Spleen (tissue), 11 donors: ENCODE measurements at regions not wholly inside any gene's neighbourhood (a gene's known extent, or its start where the extent isn't known, plus 50 kb on each side); places are given as distances from the start of the nearest gene placed in this dataset.

Source experiments
- DNase-seq: peaks from one replicate; pipeline ENCODE4 v3.0.0-alpha.2; 2020
- H3K27ac ChIP-seq, 8 donors: fragments of 200-600 bp; sonication (generic) in 7 of 8; 1 replicate in 4 of 8; 2 replicates in 4 of 8; pipeline versions ENCODE4 v1.5.0 to v1.8.0; 2016 to 2021; ENCODE audit warnings: inconsistent platforms in 4 of 8, mild to moderate bottlenecking in 4 of 8, moderate library complexity in 1 of 8
- H3K27me3 ChIP-seq, 7 donors: fragments of 200-600 bp; sonication (generic) in 6 of 7; replicated peaks in 1 of 7; 1 replicate in 4 of 7; 2 replicates in 3 of 7; pipeline versions ENCODE4 v1.5.0 to v1.8.0; 2016 to 2021; ENCODE audit warnings: inconsistent platforms in 3 of 7, mild to moderate bottlenecking in 1 of 7
- H3K36me3 ChIP-seq, 6 donors: fragments of 200-600 bp; sonication (generic) in 5 of 6; 1 replicate in 4 of 6; 2 replicates in 2 of 6; pipeline versions ENCODE4 v1.5.0 to v1.8.0; 2016 to 2021; ENCODE audit warnings: inconsistent platforms in 2 of 6
- H3K4me1 ChIP-seq, 6 donors: fragments of 200-600 bp; sonication (generic) in 5 of 6; 1 replicate in 3 of 6; 2 replicates in 3 of 6; pipeline versions ENCODE4 v1.5.0 to v1.8.0; 2016 to 2021; ENCODE audit warnings: inconsistent platforms in 3 of 6
- H3K4me3 ChIP-seq, 8 donors: fragments of 200-600 bp; sonication (generic) in 7 of 8; 1 replicate in 4 of 8; 2 replicates in 4 of 8; pipeline versions ENCODE4 v1.5.0 to v1.8.0; 2016 to 2021; ENCODE audit warnings: inconsistent platforms in 4 of 8, mild to moderate bottlenecking in 4 of 8, moderate library complexity in 2 of 8
- H3K9me3 ChIP-seq, 8 donors: fragments of 200-600 bp; sonication (generic) in 7 of 8; 1 replicate in 4 of 8; 2 replicates in 4 of 8; pipeline versions ENCODE4 v1.5.0 to v1.8.0; 2016 to 2021; ENCODE audit warnings: inconsistent platforms in 4 of 8
- CTCF ChIP-seq, 11 experiments: fragments of 200-600 bp in 7 of 11; fragments of 450-650 bp in 4 of 11; sonication (generic) in 4 of 11; IDR thresholded peaks in 8 of 11; conservative IDR thresholded peaks in 3 of 11; 1 replicate in 7 of 11; 2 replicates in 4 of 11; pipeline versions ENCODE4 v1.4.0 to v1.8.0; 2016 to 2021; ENCODE audit warnings: antibody characterized with exemption in 11 of 11, inconsistent platforms in 4 of 11, mild to moderate bottlenecking in 1 of 11
- POLR2A ChIP-seq, 3 donors: fragments of 450-650 bp; IDR thresholded peaks; one replicate each; pipeline ENCODE4 v1.5.1; 2017; ENCODE audit warnings: antibody characterized with exemption in 3 of 3, mild to moderate bottlenecking in 1 of 3
- POLR2AphosphoS5 ChIP-seq, 3 donors: sonication (generic); formaldehyde crosslinking; IDR thresholded peaks; one replicate each; pipeline ENCODE4 v1.5.1; 2017; ENCODE audit warnings: antibody characterized with exemption in 3 of 3
- WGBS, 5 donors: extraction: QIAGEN DNeasy Blood & Tissue Kit in 3 of 5; methylation state at CpG; one replicate each; pipeline versions ENCODE4 v1.1.5 to v1.1.7; 2013 to 2018; 5-methylcytosine and 5-hydroxymethylcytosine counted together
- intact Hi-C: fragments of 100-400 bp; cut with DNase I; formaldehyde crosslinking; loops from one replicate; pipeline ENCODE4 v1.15.0; 2023; ENCODE audit warnings: low total_unique reads
- donor health status: healthy with polysubstance abuse.
- donor health status: DM: no; HTN: no; CAD: no; lungs with moderate emphysema.
- donor health status: DM: no; HTN: no; CAD: no.
- donor health status: Bipolar disorder and iron deficiency.
- donor health status: healthy.
- donor health status: DM: no; HTN: no; CAD: no.
- donor health status: DM: yes; HTN: yes; CAD: no.

GRCh38 chr2:144948205-144948855, 428.4 kb upstream of the ZEB2 start:
- Histone ChIP-seq H3K27me3 (no peaks in the 10 kb centered on the region), H3K27ac (no peak overlapping the region), H3K4me3 (no peak overlapping the region), H3K9me3 (no peaks in the 10 kb centered on the region), H3K36me3 (no peaks in the 10 kb centered on the region), H3K4me1 (no peaks in the 10 kb centered on the region)
- WGBS, 5 donors: 69 to 88% (median 87%) methylated on average over 2 of the region's 2 CpGs
- no peak for TF ChIP-seq POLR2AphosphoS5 (IDR thresholded peaks at IDR 0.05)
- no peak for TF ChIP-seq POLR2A (IDR thresholded peaks at IDR 0.05)
- no peak for TF ChIP-seq CTCF (IDR thresholded peaks at IDR 0.05 in 8 of 11, conservative IDR thresholded peaks at IDR 0.05 in 3 of 11)
- DNase-seq: no peak
- intact Hi-C loops: no loop called here

- no peaks in the 10 kb centered on the region for H3K27me3 ChIP-seq
- no peaks in the 10 kb centered on the region for H3K36me3 ChIP-seq
- intact Hi-C loops: no loop called here
- 57 to 73% (median 69%) methylated on average over 2 of the region's 2 CpGs for WGBS, 5 donors
- H3K27ac ChIP-seq: no peak overlapping the region
- TF ChIP-seq POLR2A (IDR thresholded peaks at IDR 0.05) (no peak), CTCF (IDR thresholded peaks at IDR 0.05 in 8 of 11, conservative IDR thresholded peaks at IDR 0.05 in 3 of 11) (no peak), POLR2AphosphoS5 (IDR thresholded peaks at IDR 0.05) (no peak)
- no peaks in the 10 kb centered on the region for H3K9me3 ChIP-seq
- no peak for DNase-seq
- H3K4me3 ChIP-seq: no peak overlapping the region
- H3K4me1 ChIP-seq: no peaks in the 10 kb centered on the region
These were observed 427.8 kb upstream of the ZEB2 start for GRCh38 chr2:144947709-144948037.

- TF ChIP-seq POLR2A (IDR thresholded peaks at IDR 0.05) (no peak), CTCF (IDR thresholded peaks at IDR 0.05 in 8 of 11, conservative IDR thresholded peaks at IDR 0.05 in 3 of 11) (no peak), POLR2AphosphoS5 (IDR thresholded peaks at IDR 0.05) (no peak)
- H3K27ac ChIP-seq: no peak overlapping the region
- WGBS, 5 donors: 24 to 93% (median 52%) methylated on average over 1 of the region's 1 CpG
These were observed 426.3 kb upstream of the ZEB2 start for GRCh38 chr2:144946263-144946662.

GRCh38 chr2:144944546-144945220, 424.8 kb upstream of the ZEB2 start:
- Histone ChIP-seq H3K4me3 (no peak overlapping the region), H3K9me3 (no peaks in the 10 kb centered on the region), H3K27me3 (no peaks in the 10 kb centered on the region), H3K4me1 (no peaks in the 10 kb centered on the region), H3K36me3 (no peaks in the 10 kb centered on the region), H3K27ac (no peak overlapping the region)
- 88 to 98% (median 92%) methylated on average over 5 of the region's 5 CpGs for WGBS, 5 donors
- no peak for TF ChIP-seq CTCF (IDR thresholded peaks at IDR 0.05 in 8 of 11, conservative IDR thresholded peaks at IDR 0.05 in 3 of 11)
- TF ChIP-seq POLR2A (IDR thresholded peaks at IDR 0.05): no peak
- TF ChIP-seq POLR2AphosphoS5 (IDR thresholded peaks at IDR 0.05): no peak
- intact Hi-C loops: no loop called here
- no peak for DNase-seq

More at GRCh38 chr2:144946263-144946662, 426.3 kb upstream of the ZEB2 start:
- Histone ChIP-seq H3K4me1 (no peaks in the 10 kb centered on the region), H3K36me3 (no peaks in the 10 kb centered on the region), H3K9me3 (no peaks in the 10 kb centered on the region), H3K27me3 (no peaks in the 10 kb centered on the region), H3K4me3 (no peak overlapping the region)
- intact Hi-C loops: no loop called here
- DNase-seq: no peak
